Ovary (tissue), 7 donors: ENCODE measurements at regions not wholly inside any gene's neighbourhood (a gene's known extent, or its start where the extent isn't known, plus 50 kb on each side); places are given as distances from the start of the nearest gene placed in this dataset.

ENCODE experiments used
- DNase-seq, 5 donors: peaks; one replicate each; pipeline ENCODE4 v3.0.0-alpha.2; 2019 to 2020
- H3K27ac ChIP-seq, 2 donors: fragments of 200-600 bp; one replicate each; pipeline versions ENCODE4 v1.5.1 to v1.8.0; 2019 to 2022
- H3K27me3 ChIP-seq: fragments of 200-600 bp; one replicate; pipeline ENCODE4 v1.8.0; 2022
- H3K36me3 ChIP-seq: fragments of 200-600 bp; sonication (generic); one replicate; pipeline ENCODE4 v1.5.1; 2019
- H3K4me1 ChIP-seq: one replicate; pipeline ENCODE4 v1.8.1; 2013; ENCODE audit warnings: mild to moderate bottlenecking, moderate library complexity; ENCODE audit not compliant: insufficient read depth
- H3K4me3 ChIP-seq: fragments of 200-600 bp; sonication (generic); one replicate; pipeline ENCODE4 v1.5.1; 2017
- H3K9me3 ChIP-seq, 2 donors: fragments of 200-600 bp in 1 of 2; sonication (generic) in 1 of 2; one replicate each; pipeline versions ENCODE4 v1.5.1 to v1.8.1; 2013 to 2019; ENCODE audit warnings: mild to moderate bottlenecking in 1 of 2, moderate library complexity in 1 of 2
- CTCF ChIP-seq, 3 donors: fragments of 450-650 bp in 2 of 3; fragments of 200-600 bp in 1 of 3; IDR thresholded peaks; one replicate each; pipeline versions ENCODE4 v1.5.1 to v1.8.0; 2016 to 2022; ENCODE audit warnings: antibody characterized with exemption in 3 of 3, mild to moderate bottlenecking in 1 of 3
- EP300 ChIP-seq: sonication (generic); formaldehyde crosslinking; IDR thresholded peaks from one replicate; pipeline ENCODE4 v1.6.1; 2017; ENCODE audit warnings: antibody characterized with exemption
- POLR2A ChIP-seq: fragments of 450-650 bp; IDR thresholded peaks from one replicate; pipeline ENCODE4 v1.6.1; 2017; ENCODE audit warnings: antibody characterized with exemption, mild to moderate bottlenecking, moderate library complexity
- WGBS, 3 donors: extraction: QIAGEN DNeasy Blood & Tissue Kit in 1 of 3; methylation state at CpG; one replicate each; pipeline versions ENCODE4 v1.1.5 to v1.1.7; 2013 to 2017; 5-methylcytosine and 5-hydroxymethylcytosine counted together
- intact Hi-C, 4 donors: fragments of 100-400 bp; cut with DNase I; formaldehyde crosslinking; loops; one replicate each; pipeline versions ENCODE4 v1.11.0 to v1.15.1; 2022 to 2023
- donor health status: DM: no; HTN: no; CAD: no; lungs with moderate emphysema.
- donor health status: DM: no; HTN: no; CAD: no.
- donor health status: Bipolar disorder and iron deficiency.
- donor health status: DM: no; HTN: no; CAD: no.
- donor health status: DM: yes; HTN: yes; CAD: no.

DNA sequence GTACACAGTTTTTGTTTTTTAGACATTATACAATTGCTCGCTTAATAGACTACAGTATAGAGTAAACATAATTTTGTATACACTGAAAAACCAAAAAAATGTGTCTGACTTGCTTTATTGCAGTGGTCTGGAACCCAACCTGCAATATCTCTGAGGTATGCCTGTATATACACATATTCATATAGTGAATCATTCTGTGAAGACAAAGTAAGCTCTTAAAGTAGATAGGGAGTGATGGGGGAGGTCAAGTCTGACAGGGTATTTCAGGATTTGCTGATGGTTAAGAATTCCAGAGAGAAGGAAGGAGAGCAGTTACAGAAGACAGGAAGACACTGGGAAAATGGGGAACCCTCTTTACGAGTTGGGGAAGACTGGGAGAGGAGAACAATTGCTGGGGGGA is 417.9 kb downstream of the CD109 start:
- TF ChIP-seq EP300 (no peak), CTCF (IDR thresholded peaks at IDR 0.05) (no peak), POLR2A (no peak)
- Histone ChIP-seq H3K9me3 (no peaks in the 10 kb centered on the region), H3K27me3 (no peaks in the 10 kb centered on the region), H3K4me1 (no peaks in the 10 kb centered on the region), H3K27ac (no peak overlapping the region), H3K36me3 (no peaks in the 10 kb centered on the region), H3K4me3 (no peak overlapping the region)
- WGBS, 3 donors = 85 to 87% (median 86%) methylated on average over 2 of the region's 2 CpGs
- DNase-seq = no peak
- intact Hi-C loops = no loop called here

GRCh38 chr6:74103417-74103816 is 407.4 kb downstream of the CD109 start:
- no peak overlapping the region for H3K4me3 ChIP-seq
- no peaks in the 10 kb centered on the region for H3K4me1 ChIP-seq
- H3K36me3 ChIP-seq = no peaks in the 10 kb centered on the region
- no peak for TF ChIP-seq CTCF (IDR thresholded peaks at IDR 0.05)
- no peak for TF ChIP-seq POLR2A
- TF ChIP-seq EP300 = no peak
- no peak for DNase-seq
- H3K9me3 ChIP-seq = no peaks in the 10 kb centered on the region
- intact Hi-C loops = no loop called here
- H3K27me3 ChIP-seq = no peaks in the 10 kb centered on the region
- no peak overlapping the region for H3K27ac ChIP-seq

GRCh38 chr6:74100719-74101287 is 404.8 kb downstream of the CD109 start:
- Histone ChIP-seq H3K4me1 (no peaks in the 10 kb centered on the region), H3K4me3 (no peak overlapping the region), H3K27me3 (no peaks in the 10 kb centered on the region), H3K9me3 (no peaks in the 10 kb centered on the region), H3K27ac (no peak overlapping the region), H3K36me3 (no peaks in the 10 kb centered on the region)
- TF ChIP-seq EP300 = no peak
- no peak for DNase-seq
- intact Hi-C loops = no loop called here

DNA sequence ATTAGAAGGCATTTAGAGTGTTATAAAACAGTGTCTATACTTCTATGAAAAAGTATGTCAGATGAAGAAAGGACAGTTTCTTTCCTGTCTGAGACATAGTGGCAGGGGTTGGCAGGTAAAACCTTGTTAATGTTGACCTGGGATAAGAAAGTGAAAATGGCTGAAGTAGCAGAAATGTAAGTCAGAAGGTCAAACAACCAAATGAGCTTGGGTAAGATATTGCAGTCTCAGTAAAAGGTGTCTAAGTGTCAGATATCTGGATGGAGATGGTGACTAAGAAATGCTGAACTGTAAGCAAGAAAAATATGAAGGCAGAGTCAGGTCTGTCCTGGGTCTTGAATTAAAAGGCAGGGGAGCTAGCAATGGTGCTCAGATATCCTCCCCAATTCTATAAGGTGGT is 400.3 kb downstream of the CD109 start:
- Histone ChIP-seq H3K4me1 (no peaks in the 10 kb centered on the region), H3K36me3 (no peaks in the 10 kb centered on the region), H3K4me3 (no peak overlapping the region), H3K9me3 (no peaks in the 10 kb centered on the region), H3K27me3 (no peaks in the 10 kb centered on the region), H3K27ac (no peak overlapping the region)
- no peak for TF ChIP-seq EP300
- no peak for TF ChIP-seq POLR2A
- TF ChIP-seq CTCF (IDR thresholded peaks at IDR 0.05) = no peak
- intact Hi-C loops = no loop called here
- no peak for DNase-seq

DNA sequence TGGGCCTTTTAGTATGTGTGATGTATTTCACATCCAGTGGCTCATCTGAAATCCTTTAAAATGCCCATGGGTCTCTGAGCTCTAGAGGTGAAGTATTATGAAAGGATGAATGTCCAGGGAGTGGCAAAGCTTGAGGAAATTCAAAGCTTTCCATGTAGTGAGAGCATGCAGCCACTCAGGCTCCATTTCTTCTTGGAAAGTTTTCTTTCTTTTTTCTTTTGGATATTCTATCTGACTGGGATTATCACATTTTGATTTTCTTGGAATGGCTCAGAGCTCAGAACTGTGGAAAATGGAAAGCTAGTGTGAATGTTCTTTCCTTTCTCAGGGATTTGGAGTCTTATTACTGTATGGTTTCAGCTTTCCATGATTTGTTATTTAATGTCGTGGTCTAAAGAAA is 397.4 kb downstream of the CD109 start:
- TF ChIP-seq POLR2A (no peak), CTCF (IDR thresholded peaks at IDR 0.05) (no peak), EP300 (no peak)
- WGBS, 3 donors = 69 to 79% (median 75%) methylated on average over 1 of the region's 1 CpG
- Histone ChIP-seq H3K4me3 (no peak overlapping the region), H3K27ac (no peak overlapping the region), H3K4me1 (no peaks in the 10 kb centered on the region), H3K27me3 (no peaks in the 10 kb centered on the region), H3K36me3 (no peaks in the 10 kb centered on the region), H3K9me3 (no peaks in the 10 kb centered on the region)
- intact Hi-C loops = no loop called here
- DNase-seq = no peak
